ENCODE measurements at regions not wholly inside any gene's neighbourhood (a gene's known extent, or its start where the extent isn't known, plus 50 kb on each side); places are given as distances from the start of the nearest gene placed in this dataset.

- no peak for TF ChIP-seq CTCF (IDR thresholded peaks at IDR 0.05)
- no peak for TF ChIP-seq POLR2A (IDR thresholded peaks at IDR 0.05)
Observed at GRCh38 chr1:95181096-95181495, 52.9 kb upstream of the RWDD3 start.
